Neuronal stem cell (in vitro differentiated cells): ENCODE measurements at regions not wholly inside any gene's neighbourhood (a gene's known extent, or its start where the extent isn't known, plus 50 kb on each side); places are given as distances from the start of the nearest gene placed in this dataset.

Experiments
- DNase-seq: peaks from one replicate; pipeline ENCODE4 v3.0.0-alpha.2; 2013; ENCODE audit warnings: low spot score
- H2AFZ ChIP-seq: one replicate; pipeline ENCODE4 v1.6.1; 2013; ENCODE audit warnings: mild to moderate bottlenecking, low read length, inconsistent platforms
- H2AK5ac ChIP-seq: 2 replicates; pipeline ENCODE4 v1.6.1; 2013; ENCODE audit warnings: low read depth, mild to moderate bottlenecking, inconsistent platforms, low read length, moderate library complexity, mixed read lengths
- H2BK120ac ChIP-seq: 2 replicates; pipeline ENCODE4 v1.6.1; 2013; ENCODE audit warnings: low read depth, mild to moderate bottlenecking, inconsistent platforms, low read length, moderate library complexity, mixed read lengths
- H2BK12ac ChIP-seq: one replicate; pipeline ENCODE4 v1.6.1; 2013; ENCODE audit warnings: low read length, inconsistent platforms
- H2BK15ac ChIP-seq: 2 replicates; pipeline ENCODE4 v1.6.1; 2013; ENCODE audit warnings: mild to moderate bottlenecking, low read length, inconsistent platforms, mixed read lengths
- H2BK5ac ChIP-seq: one replicate; pipeline ENCODE4 v1.6.1; 2013; ENCODE audit warnings: inconsistent platforms, mild to moderate bottlenecking, low read length, moderate library complexity
- H3K14ac ChIP-seq: one replicate; pipeline ENCODE4 v1.6.1; 2013; ENCODE audit warnings: low read length, inconsistent platforms
- H3K18ac ChIP-seq: 2 replicates; pipeline ENCODE4 v1.6.1; 2013; ENCODE audit warnings: low read length, inconsistent platforms
- H3K23ac ChIP-seq: 2 replicates; pipeline ENCODE4 v1.6.1; 2013; ENCODE audit warnings: low read depth, mild to moderate bottlenecking, mixed read lengths, low read length, inconsistent platforms; ENCODE audit not compliant: poor library complexity
- H3K27ac ChIP-seq: replicated peaks from 3 replicates; pipeline ENCODE4 v1.5.1; 2013; ENCODE audit warnings: low read length, inconsistent platforms
- H3K27me3 ChIP-seq, 3 experiments: 2 replicates each; pipeline ENCODE4 v1.6.1; 2013; ENCODE audit warnings: low read length in 3 of 3, mild to moderate bottlenecking in 2 of 3, inconsistent platforms in 1 of 3, low read depth in 1 of 3, mixed read lengths in 1 of 3, moderate library complexity in 1 of 3; ENCODE audit not compliant: control insufficient read depth in 3 of 3, insufficient read depth in 3 of 3
- H3K36me3 ChIP-seq, 2 donors: replicated peaks in 1 of 2; 2 replicates each; pipeline ENCODE4 v1.6.1; 2013; ENCODE audit warnings: low read length in 2 of 2; ENCODE audit not compliant: control insufficient read depth in 2 of 2, insufficient read depth in 2 of 2
- H3K4ac ChIP-seq: 2 replicates; pipeline ENCODE4 v1.6.1; 2013; ENCODE audit warnings: inconsistent platforms, mild to moderate bottlenecking, low read length, moderate library complexity
- H3K4me1 ChIP-seq, 2 donors: 1 replicate in 1 of 2; 2 replicates in 1 of 2; pipeline ENCODE4 v1.6.1; 2013; ENCODE audit warnings: low read length in 2 of 2, low read depth in 1 of 2; ENCODE audit not compliant: control insufficient read depth in 2 of 2, insufficient read depth in 1 of 2
- H3K4me2 ChIP-seq: one replicate; pipeline ENCODE4 v1.6.1; 2013; ENCODE audit warnings: mild to moderate bottlenecking, low read length, inconsistent platforms; ENCODE audit not compliant: insufficient read depth, poor library complexity, severe bottlenecking
- H3K4me3 ChIP-seq, 2 donors: 2 replicates each; pipeline ENCODE4 v1.5.1; 2013; ENCODE audit warnings: low read length in 2 of 2, mild to moderate bottlenecking in 2 of 2, inconsistent platforms in 1 of 2, moderate library complexity in 1 of 2
- H3K79me1 ChIP-seq: one replicate; pipeline ENCODE4 v1.6.1; 2013; ENCODE audit warnings: low read depth, mild to moderate bottlenecking, inconsistent platforms, low read length, moderate library complexity
- H3K9ac ChIP-seq: one replicate; pipeline ENCODE4 v1.6.1; 2013; ENCODE audit warnings: mild to moderate bottlenecking, low read depth, low read length, inconsistent platforms; ENCODE audit not compliant: poor library complexity
- H3K9me3 ChIP-seq, 2 donors: replicated peaks in 1 of 2; 2 replicates each; pipeline versions ENCODE3 to v1.6.1; 2013; ENCODE audit warnings: low read length in 2 of 2, mild to moderate bottlenecking in 2 of 2, inconsistent platforms in 1 of 2, low read depth in 1 of 2, mixed read lengths in 1 of 2, moderate library complexity in 1 of 2; ENCODE audit not compliant: control insufficient read depth in 2 of 2, insufficient read depth in 1 of 2
- H4K8ac ChIP-seq: one replicate; pipeline ENCODE4 v1.6.1; 2013; ENCODE audit warnings: low read depth, mild to moderate bottlenecking, inconsistent platforms, low read length, moderate library complexity
- H4K91ac ChIP-seq: one replicate; pipeline ENCODE4 v1.6.1; 2013; ENCODE audit warnings: low read length, low read depth, mild to moderate bottlenecking, inconsistent platforms; ENCODE audit not compliant: poor library complexity
- WGBS, 2 donors: extraction: QIAGEN DNeasy Blood & Tissue Kit; methylation state at CpG; one replicate each; pipeline ENCODE4 v1.1.7; 2013; ENCODE audit warnings: missing lambda C conversion rate in 2 of 2, mixed read lengths in 1 of 2; ENCODE audit not compliant: insufficient read length in 2 of 2, insufficient replicate concordance in 1 of 2; ENCODE audit errors: extremely low coverage in 2 of 2; 5-methylcytosine and 5-hydroxymethylcytosine counted together

- H3K79me1 ChIP-seq, result no peaks in the 10 kb centered on the region
- no peak overlapping the region for H3K4me3 ChIP-seq
- no peak overlapping the region for H3K9ac ChIP-seq
- no peak overlapping the region for H2BK120ac ChIP-seq
- no peak overlapping the region for H3K23ac ChIP-seq
- H2AK5ac ChIP-seq, result no peak overlapping the region
- H2AFZ ChIP-seq, result peak overlapping the region; percentile 12
- H3K4me1 ChIP-seq, result no peaks in the 10 kb centered on the region
- H4K91ac ChIP-seq, result no peak overlapping the region
- H3K4ac ChIP-seq, result no peak overlapping the region
- H3K4me2 ChIP-seq, result no peak overlapping the region
- no peaks in the 10 kb centered on the region for H3K36me3 ChIP-seq
- H2BK15ac ChIP-seq, result no peak overlapping the region
- no peak overlapping the region for H3K27ac ChIP-seq
- no peaks in the 10 kb centered on the region for H3K27me3 ChIP-seq
- H4K8ac ChIP-seq, result no peak overlapping the region
- no peak overlapping the region for H3K14ac ChIP-seq
- H3K9me3 ChIP-seq, result no peaks in the 10 kb centered on the region
- no peak overlapping the region for H2BK5ac ChIP-seq
- no peak for DNase-seq
- WGBS, 2 donors, result no CpG with 5 or more reads among the region's 2 CpGs
- no peak overlapping the region for H3K18ac ChIP-seq
- no peak overlapping the region for H2BK12ac ChIP-seq
Observed at GRCh38 chr12:61308220-61308619, 952.0 kb upstream of the USP15 start.

- Histone ChIP-seq H3K9me3 (no peaks in the 10 kb centered on the region), H3K27me3 (no peaks in the 10 kb centered on the region), H3K18ac (no peak overlapping the region), H2AFZ (no peak overlapping the region), H2AK5ac (no peak overlapping the region), H3K23ac (no peak overlapping the region), H3K79me1 (no peaks in the 10 kb centered on the region), H2BK120ac (no peak overlapping the region), H2BK5ac (no peak overlapping the region), H3K14ac (no peak overlapping the region), H3K4me3 (no peak overlapping the region), H4K8ac (no peak overlapping the region), H3K4me1 (no peaks in the 10 kb centered on the region), H3K36me3 (no peaks in the 10 kb centered on the region), H3K4ac (no peak overlapping the region), H3K4me2 (no peak overlapping the region), H3K27ac (no peak overlapping the region), H2BK12ac (no peak overlapping the region), H2BK15ac (no peak overlapping the region), H3K9ac (no peak overlapping the region), H4K91ac (no peak overlapping the region)
- DNase-seq, result no peak
Observed at GRCh38 chr12:61311413-61311812, 948.8 kb upstream of the USP15 start.

- Histone ChIP-seq H3K4me1 (no peaks in the 10 kb centered on the region), H2BK15ac (no peak overlapping the region), H2AFZ (no peak overlapping the region), H3K27ac (no peak overlapping the region), H3K27me3 (no peaks in the 10 kb centered on the region), H3K36me3 (no peaks in the 10 kb centered on the region), H3K4me2 (no peak overlapping the region), H2BK12ac (no peak overlapping the region), H3K9me3 (no peaks in the 10 kb centered on the region), H2BK5ac (no peak overlapping the region), H3K18ac (no peak overlapping the region), H2BK120ac (no peak overlapping the region), H4K91ac (no peak overlapping the region), H3K4me3 (no peak overlapping the region), H4K8ac (no peak overlapping the region), H3K9ac (no peak overlapping the region), H3K79me1 (no peaks in the 10 kb centered on the region), H3K14ac (no peak overlapping the region), H3K23ac (no peak overlapping the region), H2AK5ac (no peak overlapping the region), H3K4ac (no peak overlapping the region)
- no CpG with 5 or more reads among the region's 3 CpGs for WGBS, 2 donors
- DNase-seq, result no peak
Observed at GRCh38 chr12:61348871-61349270, 911.3 kb upstream of the USP15 start.

- no peaks in the 10 kb centered on the region for H3K9me3 ChIP-seq
- H3K27me3 ChIP-seq, result peaks cover 0 to 2% (median 0%) of the 10 kb centered on the region in 3 experiments
- no peak overlapping the region for H2BK15ac ChIP-seq
- H2AK5ac ChIP-seq, result no peak overlapping the region
- peaks cover 1% of the 10 kb centered on the region for H3K79me1 ChIP-seq
- no peak overlapping the region for H3K9ac ChIP-seq
- H3K4ac ChIP-seq, result no peak overlapping the region
- no peak overlapping the region for H3K4me3 ChIP-seq
- no peaks in the 10 kb centered on the region for H3K4me1 ChIP-seq
- DNase-seq, result no peak
- no peak overlapping the region for H3K23ac ChIP-seq
- H2AFZ ChIP-seq, result no peak overlapping the region
- no peak overlapping the region for H2BK12ac ChIP-seq
- H3K4me2 ChIP-seq, result no peak overlapping the region
- H2BK120ac ChIP-seq, result no peak overlapping the region
- H3K36me3 ChIP-seq, result no peaks in the 10 kb centered on the region
- no CpG with 5 or more reads among the region's 10 CpGs for WGBS, 2 donors
- no peak overlapping the region for H3K27ac ChIP-seq
- no peak overlapping the region for H2BK5ac ChIP-seq
- H4K8ac ChIP-seq, result peak overlapping the region; percentile 9
- no peak overlapping the region for H3K14ac ChIP-seq
- peak overlapping the region; percentile 44 for H3K18ac ChIP-seq
- H4K91ac ChIP-seq, result no peak overlapping the region
Observed at GRCh38 chr12:61355105-61355504, 905.1 kb upstream of the USP15 start.
